CD4-positive, alpha-beta T cell treated with Interleukin-17A for 1 hour (primary cell): ENCODE measurements at regions not wholly inside any gene's neighbourhood (a gene's known extent, or its start where the extent isn't known, plus 50 kb on each side); places are given as distances from the start of the nearest gene placed in this dataset.

ENCODE experiments used
- DNase-seq: peaks from one replicate; pipeline ENCODE4 v3.0.0-alpha.2; 2020

DNA sequence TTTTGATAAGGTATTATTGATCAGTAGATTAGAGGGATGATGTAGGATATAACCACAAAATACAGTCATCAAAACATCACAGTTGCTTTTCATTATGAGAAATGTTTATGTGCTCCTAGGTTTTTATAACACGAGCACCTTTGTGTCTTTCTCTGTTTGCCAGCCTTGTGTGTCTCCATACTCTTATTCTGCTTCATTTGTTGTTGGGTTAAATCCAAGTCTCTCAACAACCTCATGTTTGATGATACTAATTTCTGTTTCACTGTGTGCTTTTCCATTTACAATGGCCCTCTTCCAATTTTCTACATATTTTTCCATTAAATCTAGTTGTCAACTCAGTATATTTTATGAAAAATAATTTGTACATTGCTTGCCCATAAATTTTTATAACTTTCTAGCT lies 107.7 kb upstream of the POU2AF2 start:
- no peak for DNase-seq

DNA sequence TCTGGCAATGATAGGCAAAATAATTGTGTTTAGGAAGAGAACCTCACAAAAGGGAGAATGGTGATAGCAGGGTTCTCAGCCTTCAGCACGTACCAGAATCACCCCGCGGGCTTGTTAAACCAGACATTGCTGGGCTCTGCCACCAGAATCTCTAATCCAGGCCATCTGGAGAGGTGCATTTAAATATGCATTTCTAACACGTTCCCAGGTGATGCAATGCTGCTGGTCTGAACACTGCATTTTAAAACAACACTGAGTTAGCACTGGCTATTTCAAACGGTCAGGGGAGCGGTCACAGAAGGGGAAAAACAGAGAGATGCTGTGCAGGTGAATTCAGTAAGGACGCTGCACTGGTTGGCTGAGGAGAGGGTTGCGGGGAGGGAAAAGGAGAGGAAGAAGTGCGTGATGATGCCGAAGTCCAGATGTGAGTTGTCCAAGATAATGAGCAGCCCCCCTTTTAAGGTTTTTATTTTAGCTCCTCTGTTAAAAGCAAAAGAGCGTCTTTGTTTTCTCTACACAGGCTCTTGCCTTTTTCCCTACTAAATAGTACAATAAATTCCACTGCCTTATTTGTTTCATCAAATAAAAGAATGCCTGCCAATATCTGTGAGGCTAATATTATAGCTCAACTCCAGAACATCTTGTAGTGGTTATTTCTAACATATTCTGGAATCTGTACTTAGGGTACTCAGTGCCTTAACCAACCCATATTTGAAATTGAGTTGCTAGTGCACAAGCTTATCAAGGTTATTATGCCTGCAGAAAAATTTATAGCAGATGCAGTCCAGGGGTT lies 109.6 kb upstream of the POU2AF2 start:
- no peak for DNase-seq

DNA sequence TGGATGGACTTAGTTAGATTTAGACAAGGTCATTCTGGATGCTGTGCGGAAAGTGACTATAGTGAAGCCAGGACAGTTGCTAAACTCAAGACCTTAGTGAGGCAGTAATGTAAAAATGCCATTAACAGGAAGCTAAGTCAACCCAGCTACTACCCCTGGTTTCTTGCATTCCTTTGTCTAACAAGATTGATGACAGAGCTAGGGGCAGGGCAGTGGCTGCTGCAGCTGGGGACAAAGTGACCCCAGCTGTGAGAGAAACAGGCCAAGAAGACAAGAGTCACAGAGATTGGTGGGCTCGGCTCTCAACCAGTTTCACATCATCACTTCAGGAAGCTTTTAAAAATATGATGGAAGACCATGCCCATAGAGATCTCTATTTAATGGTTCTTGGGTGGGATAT lies 110.4 kb upstream of the POU2AF2 start:
- DNase-seq = no peak

DNA sequence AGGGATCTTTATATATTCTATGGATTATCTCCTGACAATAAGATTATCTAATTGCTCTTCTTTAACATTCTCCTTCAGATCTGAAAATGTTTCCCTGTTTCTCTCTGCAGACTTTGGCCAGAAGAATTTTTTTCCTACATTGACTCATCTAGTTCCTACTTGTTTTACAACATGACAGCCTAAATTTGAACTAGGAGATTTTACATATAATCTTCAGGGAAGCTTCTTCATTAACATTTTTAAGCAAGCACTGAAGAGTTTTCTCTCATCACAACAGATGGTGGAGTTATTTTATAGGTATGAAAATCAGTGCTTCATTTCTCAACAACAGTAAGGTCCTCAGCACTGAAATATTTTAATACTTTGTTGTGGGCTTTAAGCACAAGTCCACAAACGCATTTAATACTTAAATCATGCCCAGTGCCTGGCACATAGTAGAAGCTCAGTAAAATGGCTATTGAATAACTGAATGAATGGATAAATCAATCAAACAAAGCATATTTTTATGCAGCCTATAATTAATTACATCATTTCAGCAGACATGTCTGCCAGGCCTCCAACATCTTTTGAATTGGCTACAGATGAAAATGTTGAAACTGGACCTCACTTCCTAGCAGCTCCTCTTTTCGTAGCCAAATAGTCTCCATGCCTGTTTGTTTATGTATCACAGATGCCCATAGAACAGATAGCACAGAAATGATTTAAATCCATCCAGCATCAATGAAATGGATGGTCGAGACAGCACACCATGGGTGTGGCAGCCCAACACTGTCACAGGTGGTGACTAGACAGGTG lies 117.3 kb upstream of the POU2AF2 start:
- DNase-seq = no peak

DNA sequence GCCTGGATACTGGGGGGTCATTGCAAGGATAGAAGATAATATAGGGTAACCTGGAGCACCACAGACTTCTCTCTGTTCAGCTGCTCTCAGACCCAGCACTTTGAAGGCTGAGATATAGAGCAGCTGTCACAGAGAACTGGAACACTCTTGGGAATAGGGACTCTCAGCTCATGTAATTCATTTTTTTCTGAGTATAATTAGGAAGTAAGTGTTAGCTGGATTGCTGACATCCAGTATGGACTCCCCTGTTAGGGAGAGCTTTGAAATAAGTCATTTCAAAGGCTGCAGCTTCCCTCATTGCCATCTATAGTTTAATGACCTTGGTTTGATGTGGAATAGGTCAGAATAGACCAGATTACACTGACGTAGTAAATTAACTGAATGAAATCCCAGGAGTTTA lies 120.8 kb upstream of the POU2AF2 start:
- DNase-seq = no peak

DNA sequence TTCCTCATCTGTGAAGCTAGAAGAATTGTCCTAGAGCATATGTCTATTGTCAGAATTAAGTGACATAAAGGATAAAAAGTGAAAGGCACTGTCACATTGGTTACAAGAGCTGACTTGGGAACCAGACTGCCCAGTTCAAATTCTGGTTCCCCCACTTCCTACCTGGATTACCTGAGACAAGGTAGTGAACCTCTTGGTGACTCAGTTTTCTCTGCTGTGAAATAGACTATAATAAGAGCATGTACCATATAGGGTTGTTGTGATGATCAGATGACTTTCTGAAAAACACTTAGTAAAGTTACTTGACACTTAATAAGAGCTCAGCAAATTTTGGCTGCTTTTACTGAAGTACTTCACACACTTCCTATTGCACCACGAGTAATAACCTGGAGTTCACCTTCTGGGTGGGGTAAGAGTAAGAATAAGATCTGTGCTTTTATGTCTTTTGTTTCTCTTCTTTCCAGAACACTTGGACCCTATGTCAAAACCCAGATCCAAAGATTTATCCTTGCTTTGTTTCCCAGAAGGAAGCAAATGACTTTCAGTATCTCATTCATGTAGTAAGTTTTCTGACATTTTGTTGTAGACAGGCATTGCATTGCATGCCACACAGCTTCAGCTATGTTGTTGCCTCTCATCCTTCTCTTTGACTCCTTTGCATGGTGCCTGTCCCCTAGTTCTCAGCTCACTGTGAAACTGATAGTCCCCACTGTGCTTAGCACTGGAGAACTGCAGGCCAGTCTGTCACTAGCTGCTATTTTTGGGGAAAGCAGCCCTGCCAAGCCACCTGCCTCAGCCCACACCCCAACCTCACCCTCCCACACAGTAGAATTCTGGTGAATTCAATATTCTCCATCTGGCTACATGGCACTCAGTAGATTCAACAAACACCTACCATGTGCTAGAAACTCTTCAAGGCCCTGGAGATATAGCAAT lies 121.8 kb upstream of the POU2AF2 start:
- no peak for DNase-seq

DNA sequence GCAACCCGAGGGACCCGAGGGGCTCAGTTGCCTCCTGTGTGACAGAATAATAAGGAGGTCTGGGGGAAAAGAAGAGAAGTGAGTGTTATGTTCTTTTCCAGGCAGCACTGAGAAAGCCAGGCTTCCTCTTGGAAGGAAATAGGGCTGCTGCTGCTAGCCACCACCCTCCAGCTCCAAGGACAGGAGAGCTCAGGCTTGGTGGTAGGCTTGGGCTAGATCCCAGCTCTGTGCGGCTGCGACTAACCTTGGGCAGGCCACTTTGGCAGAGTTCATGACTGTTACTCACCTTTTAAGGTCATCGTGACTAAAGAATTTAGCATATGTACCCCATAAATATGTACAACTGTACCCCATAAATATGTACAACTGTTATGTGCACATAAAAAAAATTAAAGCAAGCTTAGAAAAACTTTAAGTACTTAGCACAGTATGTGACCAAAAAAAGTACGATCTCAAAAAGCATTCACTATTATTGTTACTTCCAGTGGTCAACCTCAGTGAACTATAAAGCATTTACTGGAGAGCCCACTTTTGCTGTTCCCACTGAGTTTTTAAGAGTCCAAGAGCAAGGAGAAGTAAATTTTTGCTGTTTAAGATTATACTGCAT lies 124.7 kb upstream of the POU2AF2 start:
- DNase-seq = no peak

DNA sequence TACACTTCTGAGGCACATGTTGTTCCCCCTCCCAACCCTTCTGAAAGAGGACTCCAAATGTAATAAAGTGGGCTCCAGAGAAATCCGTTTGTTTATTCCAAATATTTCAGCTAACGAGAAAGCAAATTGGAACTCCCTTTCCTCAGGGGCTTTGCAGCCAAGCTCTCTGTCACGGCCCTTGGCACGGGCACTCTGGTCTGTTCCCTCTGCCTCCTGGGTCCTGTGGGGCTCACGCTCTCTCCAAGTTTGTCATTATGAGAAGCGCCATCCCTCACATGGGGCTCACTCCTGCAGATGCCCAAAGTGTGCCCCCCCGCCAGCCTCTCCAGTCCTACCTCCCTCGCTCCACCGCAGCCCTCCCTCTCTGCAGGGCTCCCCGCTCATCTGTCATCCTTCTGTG lies 125.4 kb upstream of the POU2AF2 start:
- DNase-seq = no peak

DNA sequence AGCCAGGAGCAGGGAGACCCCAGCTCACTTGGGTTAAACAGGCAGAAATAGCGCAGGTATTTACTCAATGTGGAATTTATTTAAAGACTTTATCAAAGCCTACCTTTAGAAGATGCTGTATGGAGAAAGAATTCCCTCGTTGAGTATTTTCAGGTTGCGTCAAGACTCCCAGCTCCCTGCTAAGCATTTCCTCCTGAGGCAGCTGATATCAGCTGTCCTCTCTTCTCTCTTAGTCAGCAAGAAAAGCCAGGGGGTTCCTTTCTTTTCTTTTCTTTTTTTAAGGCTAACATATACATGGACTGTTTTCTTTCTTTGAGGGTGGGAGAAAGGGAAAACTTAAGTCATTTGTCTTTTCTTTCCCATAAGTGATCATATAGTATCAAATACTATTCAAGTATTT lies 125.8 kb upstream of the POU2AF2 start:
- DNase-seq = no peak

DNA sequence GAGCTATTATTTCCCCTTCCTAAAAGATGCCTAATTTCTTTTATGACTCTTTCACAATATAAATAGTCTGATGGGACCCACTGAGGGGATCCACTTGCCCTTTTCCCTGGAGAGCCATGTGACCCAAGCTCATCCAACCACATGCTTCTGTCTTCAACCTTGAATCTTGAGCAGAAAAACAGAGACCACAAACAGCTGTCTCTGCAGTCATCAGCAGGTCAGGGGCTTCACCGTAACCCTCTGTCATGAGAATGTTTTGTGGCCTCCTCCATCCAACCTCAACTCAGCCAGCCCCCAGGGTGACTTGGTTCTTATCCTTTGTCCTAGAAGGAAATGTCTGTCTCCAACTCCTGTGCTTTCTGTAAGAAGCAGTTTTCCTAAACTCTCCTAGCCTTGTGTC lies 129.6 kb upstream of the POU2AF2 start:
- no peak for DNase-seq

DNA sequence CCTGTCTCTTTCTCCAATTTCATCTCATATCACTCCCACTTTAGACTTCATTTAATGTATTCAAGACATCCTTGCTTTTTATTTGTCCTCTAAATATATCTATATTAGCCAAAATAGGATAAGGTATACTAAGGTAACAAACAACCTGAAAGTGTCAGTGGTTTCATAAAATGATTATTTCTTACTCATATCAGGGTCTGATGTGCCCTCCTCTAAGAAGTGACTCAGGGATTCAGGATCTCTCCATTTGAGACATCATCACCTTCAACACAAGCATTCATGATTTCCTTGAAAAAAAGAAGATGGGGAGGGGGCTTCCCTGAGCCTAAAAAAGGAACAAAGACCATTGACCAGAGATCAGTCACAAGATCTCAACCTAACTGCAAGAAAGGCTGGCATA lies 131.4 kb upstream of the POU2AF2 start:
- DNase-seq = no peak

DNA sequence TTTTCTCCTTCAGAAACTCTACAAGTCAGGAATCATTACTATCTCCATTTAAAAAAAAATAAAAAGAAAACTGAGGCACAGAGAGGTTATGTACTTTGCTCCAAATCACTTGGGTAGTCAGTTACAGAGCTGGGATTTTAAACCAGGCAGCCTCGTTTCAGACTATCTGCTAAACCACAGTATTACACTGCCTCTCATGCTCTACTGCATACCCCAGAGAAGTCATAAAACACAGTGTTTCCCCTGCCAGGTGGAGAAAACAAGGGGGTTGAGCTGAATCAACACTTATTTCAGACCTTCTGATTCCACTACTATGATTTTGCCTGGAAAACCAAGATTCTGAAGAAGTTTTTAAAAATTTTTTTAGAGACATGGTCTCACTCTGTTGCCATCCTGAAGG lies 132.9 kb upstream of the POU2AF2 start:
- DNase-seq = no peak

DNA sequence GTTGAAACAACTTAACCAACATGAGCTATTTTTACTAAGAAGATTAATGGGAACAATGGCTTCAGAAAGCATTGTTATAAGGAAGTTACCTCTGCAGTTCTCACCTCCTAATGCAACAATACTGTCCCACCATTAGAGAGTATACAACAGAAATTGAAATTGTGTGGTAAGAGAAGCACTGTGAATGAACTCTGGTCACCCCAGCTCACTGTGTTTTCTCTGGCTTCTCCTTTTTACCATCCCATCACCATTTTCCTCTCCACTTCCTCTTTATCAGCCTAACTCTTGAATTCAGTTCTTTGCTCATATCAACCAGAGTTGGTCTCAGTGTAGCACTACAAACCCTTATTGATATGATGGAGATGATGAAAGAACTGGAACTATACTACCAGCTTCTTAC lies 138.0 kb upstream of the POU2AF2 start:
- no peak for DNase-seq

DNA sequence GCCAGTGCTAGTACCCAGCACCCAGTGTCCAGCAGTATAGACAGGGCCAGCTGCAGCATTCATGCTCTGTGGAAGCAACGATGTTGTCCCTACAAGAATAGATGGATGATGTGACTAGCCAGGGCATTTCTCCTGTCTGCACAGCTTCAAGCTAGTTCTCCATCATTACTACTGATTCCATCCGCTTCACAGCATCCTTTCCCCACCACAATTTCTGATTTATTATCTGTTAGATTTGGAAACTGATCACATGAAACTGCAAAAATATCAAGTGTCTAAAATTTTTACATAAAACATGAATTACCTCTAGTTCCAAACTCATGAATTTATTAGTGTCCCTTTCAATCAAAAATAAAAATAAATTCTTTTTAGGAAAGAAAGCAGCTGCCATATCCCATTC lies 138.9 kb upstream of the POU2AF2 start:
- no peak for DNase-seq

DNA sequence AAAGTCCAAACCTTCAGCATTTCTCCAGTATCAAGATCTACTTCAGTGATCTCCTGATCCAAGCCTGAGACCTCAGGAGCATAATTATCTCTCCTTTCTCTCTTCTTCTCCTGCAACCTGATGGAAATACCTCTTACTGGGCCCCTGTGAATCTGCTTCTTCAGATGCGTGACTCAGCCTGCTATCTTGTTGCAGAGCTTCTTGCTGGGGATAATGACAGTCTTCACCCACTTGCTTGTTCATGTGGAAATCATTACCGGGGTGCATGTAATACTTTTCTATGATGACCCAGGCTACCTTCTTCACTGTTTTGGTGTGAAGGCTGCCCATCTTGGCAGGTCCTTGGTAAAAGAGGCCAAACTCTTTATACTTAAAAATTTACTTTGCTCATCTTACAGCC lies 140.0 kb upstream of the POU2AF2 start:
- no peak for DNase-seq

DNA sequence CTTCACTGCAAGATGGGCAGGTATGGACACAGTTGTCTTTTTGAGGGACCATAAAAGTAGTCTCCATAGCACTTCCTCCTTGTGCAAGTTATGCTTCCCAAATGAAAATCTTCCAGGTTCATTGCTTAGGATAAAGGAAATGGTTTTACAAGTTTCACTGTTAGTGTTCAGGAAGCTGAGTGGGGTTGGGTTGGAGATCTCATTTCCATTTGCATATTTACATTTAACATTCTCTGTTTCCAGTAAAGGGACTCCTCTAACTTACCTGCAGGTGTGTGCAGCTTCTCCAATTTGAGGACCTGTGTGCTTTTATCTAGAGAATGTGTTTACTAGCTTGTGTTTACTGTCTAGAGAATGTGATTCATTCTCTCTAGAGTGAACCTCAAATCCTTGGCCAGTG lies 141.3 kb upstream of the POU2AF2 start:
- no peak for DNase-seq

DNA sequence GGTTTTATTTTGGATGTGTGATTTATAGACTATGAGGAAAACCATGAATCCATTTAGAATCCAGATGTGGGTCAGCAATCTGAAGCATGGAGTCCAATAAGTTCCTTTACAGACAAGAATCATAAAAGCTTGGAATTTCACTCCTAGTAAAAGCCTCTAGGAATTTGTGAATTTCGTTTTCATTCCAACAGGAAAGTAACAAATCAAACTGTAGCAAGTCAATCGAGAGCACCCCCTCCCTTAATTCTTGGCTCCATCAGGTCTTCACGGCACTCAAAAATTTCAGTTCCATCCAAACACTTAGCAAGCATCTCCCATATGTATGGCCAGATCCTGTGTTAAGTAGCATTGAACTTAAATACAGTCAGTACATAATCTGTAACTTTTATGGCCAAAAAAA lies 143.6 kb upstream of the POU2AF2 start:
- DNase-seq = no peak

DNA sequence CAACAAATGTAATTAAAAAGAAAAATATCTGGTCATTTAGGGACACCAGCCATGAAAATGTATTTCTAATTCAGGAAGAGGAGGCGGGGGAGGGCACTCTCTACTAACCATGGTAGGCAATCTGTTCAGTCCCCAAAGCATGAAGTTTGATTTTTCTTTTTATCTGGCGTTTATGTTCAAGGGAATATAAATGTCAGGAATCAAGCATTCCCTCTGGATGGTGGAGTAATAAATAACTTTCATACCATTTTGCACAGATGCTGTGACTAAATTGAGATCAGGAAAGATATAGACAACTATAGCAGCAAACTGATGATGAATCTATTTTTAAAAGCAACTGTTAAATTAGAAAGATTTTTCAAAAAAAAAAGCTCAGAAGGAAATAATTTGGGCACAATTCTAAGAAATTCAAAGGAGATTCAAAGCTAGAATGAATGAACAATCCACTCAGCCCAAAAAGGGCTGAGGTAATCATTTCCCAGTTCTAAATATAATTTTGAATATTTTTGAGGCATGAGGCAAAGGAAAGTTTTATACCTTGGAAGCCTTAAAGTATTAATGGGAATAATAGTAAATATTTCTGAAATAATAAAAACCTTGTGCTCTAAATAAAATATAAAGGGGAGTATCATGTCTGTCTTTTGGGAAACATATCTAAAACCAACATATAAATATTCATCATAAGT lies 146.4 kb upstream of the POU2AF2 start:
- no peak for DNase-seq

DNA sequence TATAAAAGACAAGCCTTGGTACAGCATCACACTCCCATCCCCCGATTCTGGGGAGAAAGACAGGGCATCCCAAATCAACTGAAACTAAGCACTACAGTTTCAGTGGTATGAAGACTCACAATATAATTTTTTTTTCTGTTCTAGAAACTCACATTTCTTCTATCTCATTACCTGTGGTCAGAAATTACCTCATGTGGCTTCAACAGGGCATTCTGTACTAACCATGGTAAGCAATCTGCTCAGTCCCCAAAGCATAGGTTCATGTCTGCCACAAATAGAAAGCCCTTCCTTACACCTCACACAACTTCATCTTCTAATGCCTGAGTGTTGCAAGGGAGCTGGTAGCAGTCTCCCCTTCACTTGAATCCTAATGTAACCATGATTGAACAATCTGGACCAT lies 147.4 kb upstream of the POU2AF2 start:
- DNase-seq = no peak

DNA sequence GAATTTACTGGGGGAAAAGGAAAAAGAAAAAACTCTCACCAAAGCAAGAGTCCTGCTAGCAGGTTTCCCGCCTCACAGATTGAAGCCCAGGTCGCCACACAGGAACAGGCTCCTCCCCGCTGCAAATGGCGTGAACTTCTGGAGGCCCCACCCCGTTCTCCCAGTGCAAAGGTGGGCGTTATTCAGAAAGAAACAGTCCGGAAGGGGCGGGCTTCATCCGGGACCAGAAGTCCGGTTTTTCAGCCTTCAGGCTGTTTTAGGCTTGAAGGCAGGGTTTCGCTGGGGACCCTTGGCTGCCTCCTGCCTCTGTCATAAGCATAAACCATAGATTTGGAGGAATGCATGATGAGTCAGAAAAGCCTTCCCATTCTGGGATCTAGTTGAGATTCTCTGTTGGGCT lies 148.3 kb upstream of the POU2AF2 start:
- no peak for DNase-seq

DNA sequence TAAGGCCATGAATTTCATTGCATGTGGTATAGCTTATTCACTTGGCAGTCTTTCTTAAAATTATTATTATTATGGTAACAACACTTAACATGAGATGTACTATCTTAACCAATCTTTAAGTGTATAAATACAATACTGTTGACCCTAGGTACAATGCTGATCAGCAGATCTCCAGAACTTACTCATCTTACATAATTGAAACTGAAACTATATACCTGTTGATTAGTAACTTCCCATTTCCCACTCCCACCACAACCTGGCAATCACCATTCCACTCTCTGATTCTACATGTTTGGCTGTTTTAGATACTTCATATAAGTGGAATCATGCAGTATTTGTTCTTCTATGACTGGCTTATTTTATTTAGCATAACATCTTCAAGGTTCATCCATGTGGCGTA lies 150.2 kb upstream of the POU2AF2 start:
- no peak for DNase-seq

DNA sequence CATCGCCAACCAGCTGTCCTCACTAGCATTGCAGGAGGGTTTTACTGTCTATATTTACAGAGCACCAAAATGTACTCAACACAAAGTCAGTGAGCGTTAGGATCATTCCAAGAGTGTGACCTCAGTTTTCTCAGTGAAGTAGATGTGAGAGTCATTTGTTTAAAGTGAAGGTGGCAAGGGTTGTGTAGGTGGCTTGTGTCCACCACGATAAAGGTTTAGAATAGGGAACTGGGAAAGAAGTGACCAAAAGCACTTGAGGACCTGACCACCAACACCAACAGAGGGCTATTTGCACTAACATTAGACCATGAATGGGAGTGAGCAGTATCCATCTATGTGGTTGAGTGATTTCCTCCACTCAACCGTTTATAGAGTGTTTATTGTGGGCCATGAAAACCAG lies 152.5 kb upstream of the POU2AF2 start:
- no peak for DNase-seq
